Pancreas (tissue), 10 donors: ENCODE measurements at regions not wholly inside any gene's neighbourhood (a gene's known extent, or its start where the extent isn't known, plus 50 kb on each side); places are given as distances from the start of the nearest gene placed in this dataset.

ENCODE experiments used
- ATAC-seq, 4 donors: fragments of 200-7000 bp; cut with Tn5 transposase; one replicate each; pipeline versions ENCODE4 v1.8.0 to v1.9.1; 2020; ENCODE audit warnings: mild to moderate bottlenecking in 4 of 4, moderate library complexity in 4 of 4
- DNase-seq, 6 donors: peaks; one replicate each; pipeline ENCODE4 v3.0.0-alpha.2; 2020
- FAIRE-seq: peaks from 2 replicates; lab custom pipeline; 2012; peaks lifted over from hg19 to GRCh38; lab: Jason Lieb, UNC
- H3K27ac ChIP-seq, 4 donors: fragments of 200-600 bp; sonication (generic); 1 replicate in 3 of 4; 2 replicates in 1 of 4; pipeline versions ENCODE4 v1.5.0 to v1.8.0; 2020
- H3K27me3 ChIP-seq, 4 donors: fragments of 200-600 bp; one replicate each; pipeline ENCODE4 v1.8.0; 2021
- H3K36me3 ChIP-seq, 3 donors: fragments of 200-600 bp; sonication (generic) in 1 of 3; one replicate each; pipeline versions ENCODE4 v1.5.0 to v1.8.0; 2020 to 2021
- H3K4me1 ChIP-seq, 3 donors: fragments of 200-600 bp; one replicate each; pipeline ENCODE4 v1.8.0; 2021
- H3K4me3 ChIP-seq, 4 donors: fragments of 200-600 bp; sonication (generic) in 2 of 4; one replicate each; pipeline versions ENCODE4 v1.5.0 to v1.8.0; 2020 to 2021
- H3K9me3 ChIP-seq, 4 donors: fragments of 200-600 bp; one replicate each; pipeline ENCODE4 v1.8.0; 2021
- CTCF ChIP-seq, 4 donors: fragments of 200-600 bp; sonication (generic) in 3 of 4; IDR thresholded peaks; one replicate each; pipeline versions ENCODE4 v1.5.0 to v1.8.0; 2021; ENCODE audit warnings: antibody characterized with exemption in 4 of 4
- WGBS, 2 donors: extraction: QIAGEN DNeasy Blood & Tissue Kit; methylation state at CpG; one replicate each; pipeline ENCODE4 v1.1.7; 2013; 5-methylcytosine and 5-hydroxymethylcytosine counted together
- intact Hi-C, 3 donors: fragments of 100-400 bp; cut with DNase I; formaldehyde crosslinking; loops; one replicate each; pipeline versions ENCODE4 v1.11.1 to v1.14.2; 2022
- donor health status: healthy with polysubstance abuse.
- donor health status: DM: no; HTN: no; CAD: no; lungs with moderate emphysema.
- donor health status: DM: no; HTN: no; CAD: no.
- donor health status: control.
- donor health status: control.
- donor health status: Bipolar disorder and iron deficiency.
- donor health status: DM: yes; HTN: yes; CAD: no.
- donor health status: DM: no; HTN: no; CAD: no.
- donor health status: DM: no; HTN: no; CAD: no.
- donor health status: DM: yes; HTN: yes; CAD: no.

- Histone ChIP-seq H3K9me3 (no peaks in the 10 kb centered on the region), H3K27ac (no peak overlapping the region), H3K27me3 (no peaks in the 10 kb centered on the region), H3K4me1 (no peaks in the 10 kb centered on the region), H3K4me3 (no peak overlapping the region), H3K36me3 (no peaks in the 10 kb centered on the region)
- no peak for TF ChIP-seq CTCF (IDR thresholded peaks at IDR 0.05)
- 60 to 76% methylated on average over 7 of the region's 7 CpGs for WGBS, 2 donors
- ATAC-seq (no peak), FAIRE-seq (no peak), DNase-seq (no peak)
- intact Hi-C loops = no loop called here
These were observed 166.5 kb upstream of the PITRM1 start for GRCh38 chr10:3339121-3339520.

- ATAC-seq = no peak
These were observed 165.2 kb upstream of the PITRM1 start for GRCh38 chr10:3337741-3338140.

GRCh38 chr10:3336673-3337293 is 164.2 kb upstream of the PITRM1 start:
- FAIRE-seq (no peak), DNase-seq (no peak), ATAC-seq (no peak)
- Histone ChIP-seq H3K9me3 (no peaks in the 10 kb centered on the region), H3K27ac (no peak overlapping the region), H3K36me3 (no peaks in the 10 kb centered on the region), H3K4me3 (no peak overlapping the region), H3K4me1 (no peaks in the 10 kb centered on the region), H3K27me3 (no peaks in the 10 kb centered on the region)
- intact Hi-C loops = no loop called here
- 71 to 77% methylated on average over 9 of the region's 9 CpGs for WGBS, 2 donors
- no peak for TF ChIP-seq CTCF (IDR thresholded peaks at IDR 0.05)

More at GRCh38 chr10:3337741-3338140, 165.2 kb upstream of the PITRM1 start:
- no peak overlapping the region for H3K27ac ChIP-seq
- H3K4me1 ChIP-seq = no peaks in the 10 kb centered on the region
- 73 to 87% methylated on average over 8 of the region's 8 CpGs for WGBS, 2 donors
- no peaks in the 10 kb centered on the region for H3K27me3 ChIP-seq
- no peak for TF ChIP-seq CTCF (IDR thresholded peaks at IDR 0.05)
- intact Hi-C loops = no loop called here
- no peaks in the 10 kb centered on the region for H3K36me3 ChIP-seq
- FAIRE-seq (no peak), DNase-seq (no peak)
- H3K4me3 ChIP-seq = no peak overlapping the region
- no peaks in the 10 kb centered on the region for H3K9me3 ChIP-seq

- intact Hi-C loops = no loop called here
- no peaks in the 10 kb centered on the region for H3K36me3 ChIP-seq
- 58 to 70% methylated on average over 10 of the region's 10 CpGs for WGBS, 2 donors
- ATAC-seq (no peak), FAIRE-seq (no peak), DNase-seq (no peak)
- H3K4me1 ChIP-seq = no peaks in the 10 kb centered on the region
- H3K4me3 ChIP-seq = no peak overlapping the region
- no peaks in the 10 kb centered on the region for H3K9me3 ChIP-seq
- no peaks in the 10 kb centered on the region for H3K27me3 ChIP-seq
- TF ChIP-seq CTCF (IDR thresholded peaks at IDR 0.05) = no peak
- no peak overlapping the region for H3K27ac ChIP-seq
These were observed 160.8 kb upstream of the PITRM1 start for GRCh38 chr10:3333426-3333825.

GRCh38 chr10:3331690-3332230 is 159.2 kb upstream of the PITRM1 start:
- Histone ChIP-seq H3K4me3 (no peak overlapping the region), H3K9me3 (no peaks in the 10 kb centered on the region), H3K36me3 (no peaks in the 10 kb centered on the region), H3K27ac (no peak overlapping the region), H3K4me1 (no peaks in the 10 kb centered on the region), H3K27me3 (no peaks in the 10 kb centered on the region)
- WGBS, 2 donors = 83 to 95% methylated on average over 23 of the region's 23 CpGs
- FAIRE-seq (no peak), DNase-seq (no peak), ATAC-seq (no peak)
- no peak for TF ChIP-seq CTCF (IDR thresholded peaks at IDR 0.05)
- intact Hi-C loops = no loop called here
